ENCODE measurements at regions not wholly inside any gene's neighbourhood (a gene's known extent, or its start where the extent isn't known, plus 50 kb on each side); places are given as distances from the start of the nearest gene placed in this dataset.

DNA sequence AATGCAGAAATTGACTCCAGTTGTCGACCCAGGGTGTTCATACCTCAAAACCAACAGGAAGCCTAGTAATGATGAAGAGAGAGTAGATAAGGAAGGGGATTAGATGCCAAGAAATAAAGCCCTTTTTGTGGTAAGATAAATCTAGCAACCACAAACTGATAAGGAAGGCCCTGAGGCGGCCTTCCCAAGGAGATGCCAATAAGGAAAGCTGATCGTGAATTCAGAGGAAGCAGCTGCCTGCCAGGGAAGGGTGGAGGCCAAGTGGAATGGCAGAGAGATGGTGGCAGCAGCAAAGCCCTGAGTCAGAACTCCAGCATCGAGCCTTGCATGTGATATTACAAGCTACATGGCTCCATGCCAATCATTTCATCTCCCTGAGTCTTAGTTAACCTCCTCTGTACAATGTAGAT, 126.3 kb downstream of the IRS1 start:
- DNase-seq (ENCODE audit: low spot score in 2 of 2, unreplicated experiment in 2 of 2): no peak
- Mint-ChIP-seq H3K4me1 (peaks cover 37% of the 10 kb centered on the region), H3K9me3 (no peaks in the 10 kb centered on the region), H3K4me3 (no peak overlapping the region), H3K27ac (peak overlapping the region; percentile 75), H3K36me3 (no peaks in the 10 kb centered on the region), H3K27me3 (ENCODE audit: low read depth) (no peaks in the 10 kb centered on the region)
- TF ChIP-seq, protein P1, sequence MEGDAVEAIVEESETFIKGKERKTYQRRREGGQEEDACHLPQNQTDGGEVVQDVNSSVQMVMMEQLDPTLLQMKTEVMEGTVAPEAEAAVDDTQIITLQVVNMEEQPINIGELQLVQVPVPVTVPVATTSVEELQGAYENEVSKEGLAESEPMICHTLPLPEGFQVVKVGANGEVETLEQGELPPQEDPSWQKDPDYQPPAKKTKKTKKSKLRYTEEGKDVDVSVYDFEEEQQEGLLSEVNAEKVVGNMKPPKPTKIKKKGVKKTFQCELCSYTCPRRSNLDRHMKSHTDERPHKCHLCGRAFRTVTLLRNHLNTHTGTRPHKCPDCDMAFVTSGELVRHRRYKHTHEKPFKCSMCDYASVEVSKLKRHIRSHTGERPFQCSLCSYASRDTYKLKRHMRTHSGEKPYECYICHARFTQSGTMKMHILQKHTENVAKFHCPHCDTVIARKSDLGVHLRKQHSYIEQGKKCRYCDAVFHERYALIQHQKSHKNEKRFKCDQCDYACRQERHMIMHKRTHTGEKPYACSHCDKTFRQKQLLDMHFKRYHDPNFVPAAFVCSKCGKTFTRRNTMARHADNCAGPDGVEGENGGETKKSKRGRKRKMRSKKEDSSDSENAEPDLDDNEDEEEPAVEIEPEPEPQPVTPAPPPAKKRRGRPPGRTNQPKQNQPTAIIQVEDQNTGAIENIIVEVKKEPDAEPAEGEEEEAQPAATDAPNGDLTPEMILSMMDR (IDR thresholded peaks at IDR 0.05; ENCODE audit: unreplicated experiment): no peak

DNA sequence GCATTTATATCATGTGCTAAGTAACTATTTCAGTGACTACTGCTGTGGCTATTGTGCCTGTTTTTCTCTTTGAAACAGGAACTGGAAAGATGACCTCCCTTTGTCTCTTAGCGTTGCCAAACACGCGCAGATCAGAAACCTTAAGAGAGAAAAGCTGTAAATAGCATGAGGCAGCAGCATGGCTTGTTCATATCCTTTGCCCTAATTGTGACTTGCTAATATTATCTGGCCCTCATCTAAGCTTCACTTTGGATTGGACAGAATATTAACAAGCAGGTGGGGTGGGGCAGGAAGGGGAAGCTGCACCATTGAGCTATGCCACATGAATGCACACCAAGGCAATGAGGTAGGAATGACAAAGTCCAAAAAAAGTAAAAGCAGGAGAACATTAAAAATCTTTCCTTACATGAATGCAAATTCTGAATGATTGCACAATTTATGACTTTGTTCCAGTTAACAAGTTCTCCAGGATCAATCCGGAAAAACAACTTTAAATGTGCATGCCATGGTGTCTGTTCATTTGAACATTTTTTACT, 128.4 kb downstream of the IRS1 start:
- Mint-ChIP-seq H3K4me1 (peaks cover 37% of the 10 kb centered on the region), H3K27ac (peak overlapping the region; percentile 49), H3K36me3 (no peaks in the 10 kb centered on the region), H3K27me3 (ENCODE audit: low read depth) (no peaks in the 10 kb centered on the region), H3K9me3 (no peaks in the 10 kb centered on the region), H3K4me3 (no peak overlapping the region)
- TF ChIP-seq, protein P1 (IDR thresholded peaks at IDR 0.05; ENCODE audit: unreplicated experiment): no peak
- DNase-seq (ENCODE audit: low spot score in 2 of 2, unreplicated experiment in 2 of 2): no peak

DNA sequence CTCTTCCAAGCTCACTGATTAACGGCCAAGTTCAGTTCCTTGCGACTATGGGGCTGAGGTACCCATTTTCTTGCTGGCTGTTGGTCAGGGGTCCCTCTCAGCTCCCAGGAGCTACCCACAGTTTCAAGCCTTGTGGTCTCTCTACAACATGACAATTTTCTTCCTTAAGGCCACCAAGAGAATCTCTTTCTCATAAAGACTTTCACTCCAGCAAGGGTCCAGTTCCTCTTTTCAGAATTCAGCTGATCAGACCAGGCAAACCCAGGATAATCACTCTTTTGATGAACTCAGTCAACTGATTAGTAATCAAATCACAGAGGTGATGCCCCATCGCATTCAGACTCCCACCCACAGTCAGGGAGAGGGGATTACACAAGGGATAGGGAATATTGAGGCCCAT, 129.7 kb downstream of the IRS1 start:
- Mint-ChIP-seq H3K4me3 (no peak overlapping the region), H3K27me3 (ENCODE audit: low read depth) (no peaks in the 10 kb centered on the region), H3K9me3 (no peaks in the 10 kb centered on the region), H3K36me3 (no peaks in the 10 kb centered on the region), H3K27ac (no peak overlapping the region), H3K4me1 (peaks cover 37% of the 10 kb centered on the region)
- no peak for DNase-seq (ENCODE audit: low spot score in 2 of 2, unreplicated experiment in 2 of 2)
- TF ChIP-seq, protein P1 (IDR thresholded peaks at IDR 0.05; ENCODE audit: unreplicated experiment): no peak

DNA sequence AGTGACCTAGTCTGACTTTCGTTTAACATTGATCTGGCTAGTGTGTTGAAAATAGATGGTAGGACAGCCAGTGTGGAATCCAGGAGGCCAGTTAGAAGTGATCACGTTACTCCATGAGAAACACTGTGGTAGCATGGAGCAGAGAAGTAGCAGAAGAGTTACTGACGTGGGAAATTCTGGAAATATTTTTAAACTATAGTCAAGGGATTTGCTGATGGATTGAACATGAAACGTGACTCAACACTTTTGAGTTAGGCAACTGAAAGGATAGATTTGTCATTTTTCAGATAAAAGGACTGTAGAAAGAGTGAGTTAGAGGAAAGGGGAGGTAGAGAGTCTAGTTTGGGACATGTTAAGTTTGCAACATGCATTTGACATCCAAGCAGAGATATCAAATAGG, 130.4 kb downstream of the IRS1 start:
- no peaks in the 10 kb centered on the region for H3K9me3 Mint-ChIP-seq
- no peaks in the 10 kb centered on the region for H3K27me3 Mint-ChIP-seq (ENCODE audit: low read depth)
- TF ChIP-seq, protein P1 (IDR thresholded peaks at IDR 0.05; ENCODE audit: unreplicated experiment): no peak
- H3K4me3 Mint-ChIP-seq: no peak overlapping the region
- no peak for DNase-seq (ENCODE audit: low spot score in 2 of 2, unreplicated experiment in 2 of 2)
- H3K36me3 Mint-ChIP-seq: no peaks in the 10 kb centered on the region
- H3K4me1 Mint-ChIP-seq: peaks cover 31% of the 10 kb centered on the region
- no peak overlapping the region for H3K27ac Mint-ChIP-seq

DNA sequence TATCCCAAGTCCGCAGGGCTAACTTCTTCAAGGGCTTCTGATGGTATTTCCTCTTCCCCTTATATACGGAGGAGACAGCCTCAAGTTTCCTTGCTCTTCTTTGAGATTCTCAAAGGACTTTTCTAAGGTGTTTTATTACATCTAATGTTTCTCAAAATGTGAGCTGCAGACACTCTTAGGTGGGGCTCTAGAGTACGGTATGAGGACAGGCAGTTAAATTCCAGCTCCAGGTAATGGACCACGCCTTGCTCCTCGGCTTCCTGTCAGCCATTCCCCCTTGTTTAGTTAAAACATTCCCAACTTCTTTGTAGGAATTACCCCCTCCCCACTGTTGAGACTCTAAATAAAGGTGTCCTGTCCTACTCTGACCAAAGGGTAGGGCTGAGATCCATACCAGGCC, 131.9 kb downstream of the IRS1 start:
- no peak for DNase-seq (ENCODE audit: low spot score in 2 of 2, unreplicated experiment in 2 of 2)
- Mint-ChIP-seq H3K4me1 (peaks cover 16% of the 10 kb centered on the region), H3K9me3 (no peaks in the 10 kb centered on the region), H3K27me3 (ENCODE audit: low read depth) (no peaks in the 10 kb centered on the region), H3K4me3 (no peak overlapping the region), H3K36me3 (no peaks in the 10 kb centered on the region), H3K27ac (no peak overlapping the region)
- TF ChIP-seq, protein P1 (IDR thresholded peaks at IDR 0.05; ENCODE audit: unreplicated experiment): no peak

DNA sequence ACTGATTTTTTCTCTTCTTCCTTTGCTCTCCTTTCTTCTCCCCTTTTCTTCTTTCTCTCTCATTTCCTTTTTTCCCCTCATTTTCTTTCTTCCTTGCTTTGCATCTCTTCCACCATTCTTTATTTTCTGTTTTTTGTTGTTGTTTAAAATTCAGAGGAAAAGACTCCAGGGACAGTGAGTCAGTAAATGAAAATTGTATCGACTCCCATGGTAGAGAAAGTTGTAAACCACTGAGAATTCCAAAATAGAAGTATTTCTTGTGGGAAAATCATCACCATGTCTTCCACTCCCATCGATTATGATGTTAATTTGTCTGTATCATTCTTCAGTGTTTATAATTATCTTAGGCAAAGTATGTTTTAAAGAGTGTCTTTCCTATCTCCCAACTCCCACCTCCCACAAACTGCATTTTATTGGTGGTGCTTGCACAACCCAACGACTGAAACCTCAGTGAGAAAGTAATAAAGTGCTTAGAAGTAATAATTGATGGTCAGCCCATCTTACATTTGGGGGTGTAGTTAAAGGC, 134.3 kb downstream of the IRS1 start:
- DNase-seq (ENCODE audit: low spot score in 2 of 2, unreplicated experiment in 2 of 2): no peak
- Mint-ChIP-seq H3K27ac (no peak overlapping the region), H3K4me3 (no peak overlapping the region), H3K4me1 (peaks cover 16% of the 10 kb centered on the region), H3K27me3 (ENCODE audit: low read depth) (no peaks in the 10 kb centered on the region), H3K36me3 (no peaks in the 10 kb centered on the region), H3K9me3 (no peaks in the 10 kb centered on the region)
- TF ChIP-seq, protein P1 (IDR thresholded peaks at IDR 0.05; ENCODE audit: unreplicated experiment): no peak
